ENCODE measurements at regions not wholly inside any gene's neighbourhood (a gene's known extent, or its start where the extent isn't known, plus 50 kb on each side); places are given as distances from the start of the nearest gene placed in this dataset.
A peak's percentile ranks its signal among the peaks of the same experiment; 100 is the strongest.
"Not testable (repeated sequence)": the region's sequence is repeated elsewhere in the genome, so short reads cannot be mapped to it uniquely, and the experiment has no call there.

- H3K9me3 ChIP-seq (ENCODE audit: control insufficient read depth in 2 of 2, insufficient read depth in 1 of 2, low read depth in 1 of 2, low read length in 1 of 2); H3K4me1 ChIP-seq (ENCODE audit: control insufficient read depth in 3 of 3, insufficient read depth in 2 of 3, low read depth in 1 of 3, low read length in 2 of 3); H3K27ac ChIP-seq (ENCODE audit: low read depth in 1 of 3, low read length in 2 of 3); H3K36me3 ChIP-seq (ENCODE audit: control insufficient read depth in 3 of 3, insufficient read depth in 2 of 3, low read depth in 1 of 3, low read length in 3 of 3); H3K4me3 ChIP-seq (ENCODE audit: low read depth in 1 of 3, low read length in 3 of 3); H3K27me3 ChIP-seq (ENCODE audit: control insufficient read depth in 3 of 3, insufficient read depth in 3 of 3, low read length in 3 of 3): not testable (repeated sequence)
- 36 to 39% (median 38%) methylated on average over 3 of the region's 3 CpGs for WGBS, 3 donors
- DNase-seq: peak; percentile 22 to 39
- FAIRE-seq: peak; percentile 89
These were observed 63.0 kb downstream of the CYP4A11 start for GRCh38 chr1:46878173-46878782.

GRCh38 chr1:46876093-46876492, 65.2 kb downstream of the CYP4A11 start:
- H3K36me3 ChIP-seq (ENCODE audit: control insufficient read depth in 3 of 3, insufficient read depth in 2 of 3, low read depth in 1 of 3, low read length in 3 of 3); H3K9me3 ChIP-seq (ENCODE audit: control insufficient read depth in 2 of 2, insufficient read depth in 1 of 2, low read depth in 1 of 2, low read length in 1 of 2); H3K4me3 ChIP-seq (ENCODE audit: low read depth in 1 of 3, low read length in 3 of 3); FAIRE-seq; DNase-seq; H3K27me3 ChIP-seq (ENCODE audit: control insufficient read depth in 3 of 3, insufficient read depth in 3 of 3, low read length in 3 of 3); H3K4me1 ChIP-seq (ENCODE audit: control insufficient read depth in 3 of 3, insufficient read depth in 2 of 3, low read depth in 1 of 3, low read length in 2 of 3); H3K27ac ChIP-seq (ENCODE audit: low read depth in 1 of 3, low read length in 2 of 3): not testable (repeated sequence)
- 48 to 52% (median 51%) methylated on average over 4 of the region's 4 CpGs for WGBS, 3 donors
